Hindlimb muscle (tissue), 1 donor: ENCODE measurements at regions not wholly inside any gene's neighbourhood (a gene's known extent, or its start where the extent isn't known, plus 50 kb on each side); places are given as distances from the start of the nearest gene placed in this dataset.
"Not testable (repeated sequence)": the region's sequence is repeated elsewhere in the genome, so short reads cannot be mapped to it uniquely, and the experiment has no call there.

ENCODE experiments used
- DNase-seq: peaks from one replicate; pipeline ENCODE4 v3.0.0-alpha.2; 2013

DNA sequence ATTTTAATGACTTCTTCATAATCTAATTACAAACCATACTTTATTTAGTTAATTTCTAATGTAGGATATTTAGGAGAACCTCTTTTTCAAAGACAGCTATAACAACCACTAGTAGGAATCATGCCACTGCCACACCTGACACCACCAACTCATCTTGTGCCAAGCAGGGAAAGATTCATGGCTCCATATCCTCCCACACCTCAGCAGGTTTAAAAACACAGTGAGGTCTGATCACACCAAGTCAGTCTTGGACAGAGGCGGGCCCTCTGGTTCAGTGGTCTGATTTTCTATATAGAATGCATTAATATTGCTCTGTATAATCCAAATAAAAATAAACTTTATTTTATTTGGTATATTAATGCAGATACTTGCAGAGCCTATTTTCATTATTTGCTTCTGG, 227.7 kb upstream of the TTC29 start:
- DNase-seq, result no peak

DNA sequence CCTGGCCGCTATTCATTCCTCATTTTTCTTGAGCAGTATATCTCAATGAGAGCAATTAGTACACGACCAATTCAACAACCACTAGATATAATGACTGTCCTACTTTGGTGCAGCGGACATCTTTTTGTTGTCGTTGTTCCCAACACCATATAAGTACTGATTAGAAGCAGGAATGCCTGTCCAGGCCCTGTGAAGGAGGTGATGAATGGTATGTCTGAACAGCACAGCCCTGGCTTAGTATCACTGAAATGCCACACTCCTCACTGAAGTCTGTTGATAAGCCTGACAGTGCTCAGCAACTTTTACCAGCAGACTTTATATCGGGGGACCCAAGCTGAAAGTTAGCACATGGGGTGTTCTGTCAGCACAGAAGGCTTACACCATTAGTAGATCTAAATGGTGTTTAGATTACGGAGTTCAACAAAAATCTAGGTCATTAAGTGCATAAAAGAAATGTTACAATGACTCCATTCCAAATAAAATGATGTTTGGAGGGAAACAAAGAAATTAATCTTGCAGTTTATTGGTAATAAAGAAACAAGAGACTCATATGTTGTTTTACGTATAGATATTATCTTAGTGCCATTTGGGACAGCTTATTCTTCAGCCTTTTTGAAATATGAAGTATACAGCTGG, 228.3 kb upstream of the TTC29 start:
- DNase-seq, result no peak

DNA sequence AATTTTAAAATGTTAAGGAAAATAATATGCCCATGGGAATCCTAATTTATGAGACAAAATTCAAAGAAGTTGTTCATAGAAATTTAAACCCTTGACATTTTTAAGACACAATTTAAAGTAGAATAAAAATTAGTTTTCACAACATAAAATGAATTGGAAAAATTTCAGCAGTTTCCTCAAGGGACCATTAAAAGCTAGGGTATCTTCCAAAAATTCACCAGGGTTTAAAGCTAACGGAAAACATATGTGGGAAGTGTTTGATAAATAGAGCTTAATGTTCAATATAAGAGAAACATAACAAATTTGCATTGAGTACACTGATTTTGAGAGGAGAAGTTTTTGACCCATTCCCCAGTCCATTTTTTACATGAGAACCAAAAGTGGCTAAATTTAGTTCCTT, 228.9 kb upstream of the TTC29 start:
- no peak for DNase-seq

DNA sequence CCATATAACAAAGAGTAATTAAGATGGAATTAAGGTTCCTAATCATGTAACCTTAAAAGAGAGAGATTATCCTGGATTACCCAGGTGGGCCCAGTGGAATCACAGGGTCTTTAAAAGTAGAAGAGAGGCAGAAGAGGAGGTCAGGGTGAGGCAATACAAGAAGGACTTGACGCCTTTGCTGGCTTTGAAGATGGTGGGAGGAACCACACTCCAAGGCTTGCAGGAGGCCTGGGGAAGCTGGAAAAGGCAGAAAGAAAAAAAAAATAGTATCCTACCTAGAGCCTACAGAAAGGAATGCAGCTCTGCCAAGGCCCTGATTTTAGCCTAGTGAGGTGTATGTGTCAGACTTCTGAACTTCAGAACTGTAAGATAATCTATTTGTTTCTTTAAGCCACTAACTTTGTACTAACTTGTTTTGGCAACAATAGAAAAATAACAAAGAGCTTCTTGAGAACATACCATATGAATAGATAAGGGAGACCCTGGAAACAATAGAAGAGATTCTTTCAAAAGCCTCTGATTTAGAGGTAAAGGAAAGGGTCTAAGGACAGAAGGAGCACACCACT, 229.9 kb upstream of the TTC29 start:
- no peak for DNase-seq

DNA sequence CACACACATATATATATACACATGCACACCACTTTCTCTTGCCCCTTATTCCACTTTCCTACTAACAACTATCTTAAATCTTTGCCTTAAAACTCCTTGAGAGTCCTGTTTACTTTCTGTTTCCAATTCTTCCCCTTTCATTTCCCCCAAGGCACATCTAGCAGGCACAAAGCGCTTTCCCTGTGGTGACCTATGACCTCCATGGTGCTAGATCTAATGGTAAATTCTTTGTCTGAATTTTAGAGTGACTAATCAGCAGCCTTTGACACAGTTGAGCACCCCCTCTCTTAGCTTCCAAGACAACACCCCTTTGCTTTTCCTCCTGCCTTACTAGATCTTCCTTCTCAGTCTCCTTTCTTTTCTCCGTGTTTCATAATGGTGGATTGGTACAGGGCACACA, 236.4 kb upstream of the TTC29 start:
- no peak for DNase-seq

DNA sequence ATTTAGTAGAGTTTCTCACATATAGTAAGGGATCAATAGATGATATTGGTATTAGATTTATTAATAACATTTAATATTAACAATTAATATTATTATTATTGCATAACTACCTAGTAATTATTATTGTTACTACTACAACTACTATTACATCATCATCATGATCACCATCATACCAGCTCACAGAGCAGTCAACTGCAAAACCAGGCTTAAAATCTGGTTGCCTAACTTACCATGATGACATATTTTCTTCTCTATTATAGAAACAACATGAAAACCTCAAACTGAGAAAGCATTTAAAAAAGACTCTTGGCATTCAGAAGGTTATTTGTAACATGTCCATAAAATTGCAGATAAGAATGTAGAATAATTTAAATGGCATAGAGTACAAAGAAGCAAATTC, 247.0 kb upstream of the TTC29 start:
- no peak for DNase-seq

DNA sequence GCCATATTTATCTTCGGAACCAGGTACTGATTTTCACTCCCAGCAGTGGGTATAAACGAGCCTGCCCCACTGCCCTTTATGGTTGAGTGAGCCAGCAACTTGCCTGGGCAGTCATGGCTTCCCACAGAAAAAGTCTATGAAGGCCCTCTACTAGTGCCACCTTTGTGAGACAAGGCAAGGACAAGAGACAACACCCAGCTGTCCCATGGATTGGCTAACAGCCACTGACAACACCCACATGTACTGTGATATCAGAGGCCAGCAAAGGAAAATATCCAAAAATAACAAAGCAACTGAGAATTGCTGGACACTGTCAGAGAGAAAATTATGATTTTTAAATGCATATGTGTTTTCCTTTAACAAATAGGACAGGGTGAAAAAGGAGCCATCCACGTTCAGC, 248.4 kb upstream of the TTC29 start:
- no peak for DNase-seq

DNA sequence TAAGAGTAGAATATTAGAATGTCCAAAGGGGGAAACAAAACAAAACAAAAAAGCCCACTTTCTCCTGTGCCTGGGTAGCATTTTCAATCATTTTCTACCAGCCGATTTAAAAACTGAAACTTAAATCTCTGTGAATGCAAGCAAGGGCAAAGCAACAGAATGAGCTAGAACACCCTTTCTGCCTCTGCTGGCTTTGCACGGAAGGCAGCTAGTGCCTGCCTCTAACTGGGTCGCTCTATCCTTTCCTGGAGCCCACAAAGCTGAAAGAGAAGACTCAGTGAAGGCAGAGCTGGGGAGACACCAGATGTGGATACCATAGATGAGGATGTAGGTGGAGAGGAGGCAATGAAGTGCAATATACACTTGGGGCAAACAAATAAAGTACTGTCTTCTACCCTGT, 248.9 kb upstream of the TTC29 start:
- DNase-seq, result no peak

DNA sequence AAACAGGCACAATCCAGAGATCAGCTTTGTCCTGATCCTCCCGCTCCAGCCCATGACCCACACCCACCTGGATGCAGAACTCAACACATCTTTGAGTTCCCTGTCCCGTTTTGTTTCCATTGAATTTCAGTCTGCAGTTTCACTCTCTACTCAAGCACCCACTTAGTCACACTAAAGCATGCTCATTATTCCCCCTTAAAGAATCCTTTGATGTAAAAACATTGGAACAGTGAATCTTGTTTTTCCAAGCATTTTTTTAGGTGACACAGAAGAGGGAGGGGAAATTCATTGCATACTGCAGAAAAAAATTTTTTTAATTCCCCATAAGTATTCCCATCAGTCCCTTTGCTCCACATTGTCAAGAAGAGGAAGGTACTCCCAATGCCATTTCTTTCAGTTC, 249.7 kb upstream of the TTC29 start:
- DNase-seq, result no peak

DNA sequence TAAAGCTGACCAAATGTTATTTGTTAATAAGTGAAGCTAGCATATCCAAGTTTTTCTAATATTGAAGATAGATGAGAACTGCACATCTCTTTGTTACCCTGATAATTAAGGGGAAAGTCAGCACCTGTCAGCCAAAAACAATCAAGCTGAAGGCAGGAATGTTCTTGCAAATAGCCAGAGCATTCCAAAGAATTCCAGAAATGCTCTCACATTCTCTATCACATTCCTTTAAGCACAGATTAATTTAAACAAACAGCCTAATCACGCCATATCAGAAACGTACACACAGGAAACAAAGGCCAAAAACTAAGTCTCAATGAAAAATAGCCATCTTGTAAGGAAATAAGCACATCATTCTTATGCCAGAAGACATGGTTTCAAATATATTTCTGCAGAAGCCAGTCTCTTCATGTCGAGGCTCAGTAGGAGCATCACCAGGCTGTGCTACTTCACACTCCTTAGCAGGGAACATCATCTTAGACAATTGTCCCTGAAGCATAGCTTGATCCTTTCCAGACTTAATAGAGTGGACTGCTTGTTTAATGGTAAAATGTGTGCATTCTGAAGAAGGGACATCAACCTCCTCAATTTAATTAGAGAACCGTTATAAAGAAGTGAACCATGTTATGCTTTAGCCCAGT, 252.9 kb upstream of the TTC29 start:
- DNase-seq, result no peak

DNA sequence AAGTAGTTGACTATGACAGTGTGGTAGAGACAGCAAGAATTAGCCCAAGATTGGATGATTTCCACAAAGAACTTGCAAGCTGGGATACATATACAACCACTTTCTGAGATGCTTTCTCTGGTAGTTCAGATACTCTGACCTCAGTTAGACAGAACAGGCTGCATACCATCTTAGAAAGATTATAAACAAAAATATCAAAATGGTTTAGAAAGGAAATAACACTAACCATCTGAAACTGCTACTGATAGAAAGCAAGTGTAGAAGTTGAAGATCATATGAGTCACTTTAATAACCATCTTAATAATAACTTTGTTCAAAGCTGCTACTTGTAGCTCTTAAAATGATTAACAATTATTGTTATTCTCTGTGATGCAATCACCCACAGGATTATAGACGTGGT, 255.4 kb upstream of the TTC29 start:
- no peak for DNase-seq

DNA sequence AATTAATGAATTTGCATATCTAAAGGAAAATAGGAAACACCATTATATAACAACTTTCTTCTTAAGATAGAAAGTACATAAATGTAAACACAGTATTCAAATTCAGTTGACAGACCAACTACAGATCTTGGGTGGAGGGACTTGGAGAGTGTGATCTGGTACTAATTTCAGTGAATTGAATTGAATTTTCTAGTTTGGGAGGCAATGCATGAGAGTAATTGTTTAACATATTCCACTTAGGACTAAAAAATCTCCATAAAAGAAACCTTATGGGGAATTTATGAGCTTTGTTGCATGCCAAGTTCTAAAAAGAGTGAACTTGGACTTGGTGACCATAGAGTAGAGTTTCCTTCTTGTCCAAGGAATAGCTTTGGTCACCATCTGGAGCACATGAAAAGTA, 261.1 kb upstream of the TTC29 start:
- no peak for DNase-seq

DNA sequence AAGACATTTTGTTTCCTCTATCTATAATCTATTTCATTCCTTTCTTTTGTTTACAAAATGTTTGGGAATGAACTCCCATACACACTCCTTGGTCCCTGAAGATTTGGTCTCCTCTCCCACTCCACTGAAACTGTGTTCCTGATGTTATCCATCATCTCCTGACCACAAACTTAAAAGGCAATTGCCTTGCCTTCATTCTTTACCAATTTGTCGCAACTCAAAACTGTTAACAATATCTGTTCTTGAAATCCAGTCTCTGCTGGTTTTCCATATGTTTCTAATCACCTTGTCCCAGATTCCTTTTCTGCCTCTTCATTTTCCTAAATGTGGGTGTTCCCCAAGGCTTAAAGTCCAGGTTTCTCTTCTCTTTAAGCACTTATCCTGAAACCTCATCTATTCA, 262.2 kb upstream of the TTC29 start:
- no peak for DNase-seq

DNA sequence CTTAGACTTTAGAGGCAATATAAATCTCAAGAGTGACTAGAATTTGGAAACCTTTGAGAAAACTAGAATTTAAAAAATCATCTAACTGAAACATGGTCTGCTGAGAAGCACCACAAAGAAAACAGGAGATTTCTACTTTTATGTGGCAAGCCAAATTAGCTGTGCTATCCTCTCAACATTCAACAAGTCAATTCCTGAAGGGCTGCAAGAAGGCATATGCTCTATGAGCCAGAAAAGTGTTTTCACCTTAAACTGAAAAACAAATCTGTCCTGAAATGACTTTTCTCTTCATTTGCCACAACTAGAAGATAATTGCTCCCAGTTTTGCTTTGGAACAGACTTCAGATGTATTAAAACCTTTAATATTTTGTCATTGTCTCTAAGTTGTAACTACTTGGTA, 263.2 kb upstream of the EDNRA start:
- DNase-seq, result no peak

DNA sequence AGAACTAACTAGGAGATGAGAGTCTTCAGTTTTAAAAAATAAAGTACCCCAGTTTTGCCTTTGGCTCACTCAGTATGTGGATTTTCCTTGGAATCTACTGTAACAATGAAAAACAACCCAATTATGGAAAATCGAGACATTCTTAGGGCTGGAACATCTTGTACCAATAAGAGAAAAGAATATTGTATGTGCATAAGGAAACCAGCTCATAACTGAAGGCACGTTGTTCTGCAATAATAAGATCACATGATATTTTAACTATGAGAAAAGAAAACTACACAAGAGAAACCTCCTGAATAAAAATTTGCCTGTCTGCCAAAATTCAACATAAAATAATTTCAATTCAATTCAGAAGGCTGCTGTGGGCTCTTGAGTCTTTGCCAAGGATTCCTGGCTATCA, 261.8 kb upstream of the EDNRA start:
- no peak for DNase-seq

DNA sequence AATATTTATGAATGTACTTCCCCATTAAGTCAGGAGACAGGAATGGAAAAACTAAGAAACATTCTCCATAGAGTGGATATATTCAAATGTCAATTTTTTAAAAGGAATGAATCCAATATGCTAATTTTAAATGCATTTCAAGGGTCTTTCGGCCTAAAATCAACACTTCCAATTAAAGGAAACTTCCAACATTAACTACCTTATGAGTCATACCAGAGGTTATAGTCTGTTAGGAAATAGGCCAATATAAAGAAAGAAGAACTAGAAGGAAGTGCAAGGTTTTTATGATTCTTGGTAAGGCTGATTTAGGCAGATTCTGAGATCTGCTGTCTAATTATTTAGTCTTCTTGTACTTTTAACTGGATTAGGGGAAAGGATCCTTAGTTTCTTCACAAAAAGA, 260.1 kb upstream of the EDNRA start:
- no peak for DNase-seq

DNA sequence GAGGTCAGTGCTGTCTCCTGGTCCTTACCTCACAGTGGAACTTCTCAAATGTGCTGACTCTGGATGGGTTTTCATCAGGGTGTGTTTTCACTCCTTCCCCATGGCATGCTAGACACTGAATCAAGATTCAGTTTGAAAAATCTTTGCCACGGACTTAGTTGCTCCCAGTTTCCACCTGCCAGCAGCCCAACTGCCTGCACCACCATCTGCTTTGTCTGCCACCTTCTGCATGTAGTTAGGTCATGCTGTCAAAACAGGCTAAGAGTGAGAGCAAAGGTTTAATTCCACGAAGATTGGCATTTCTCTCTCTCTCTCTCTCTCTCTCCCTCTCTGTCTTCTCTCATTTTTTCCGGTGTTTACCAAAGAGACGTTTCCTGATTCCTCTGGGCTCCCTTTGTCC, 258.0 kb upstream of the EDNRA start:
- no peak for DNase-seq

DNA sequence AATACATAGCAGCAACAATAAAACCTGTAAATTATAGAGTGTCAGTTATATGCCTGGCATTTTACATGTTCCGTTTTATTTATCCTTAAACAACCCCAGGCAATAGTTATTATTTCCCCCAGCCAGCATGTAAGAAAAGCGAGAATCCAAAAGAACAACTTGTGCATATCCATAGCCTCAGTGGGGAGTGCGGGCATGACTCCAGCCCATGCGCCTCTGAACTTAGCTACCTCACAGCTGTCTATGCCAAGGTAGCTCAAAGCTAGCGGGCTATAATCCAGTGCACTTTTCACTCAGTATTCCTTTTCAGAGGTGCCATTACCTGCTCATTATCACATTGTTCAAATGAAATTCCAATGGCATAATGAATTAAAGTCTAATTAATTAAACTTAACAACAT, 257.3 kb upstream of the EDNRA start:
- DNase-seq, result no peak

DNA sequence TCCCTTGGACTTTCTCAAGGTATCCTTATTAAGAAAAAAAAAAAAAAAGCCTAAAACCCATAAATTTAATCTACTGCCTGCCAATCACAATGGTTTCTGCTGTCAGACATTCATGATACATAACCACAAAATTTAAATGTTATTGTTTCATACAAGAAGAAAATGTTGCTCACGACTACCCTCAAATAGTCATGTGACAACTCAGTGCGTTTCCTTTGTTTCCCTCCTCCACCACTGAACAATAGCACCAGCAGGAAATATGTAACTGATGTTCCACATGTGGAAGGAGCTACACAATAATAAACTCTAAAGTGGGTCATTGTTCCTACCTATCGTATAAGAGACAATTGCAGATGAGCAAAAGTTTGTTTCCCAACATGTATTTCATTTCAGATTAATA, 244.1 kb upstream of the EDNRA start:
- DNase-seq, result no peak

DNA sequence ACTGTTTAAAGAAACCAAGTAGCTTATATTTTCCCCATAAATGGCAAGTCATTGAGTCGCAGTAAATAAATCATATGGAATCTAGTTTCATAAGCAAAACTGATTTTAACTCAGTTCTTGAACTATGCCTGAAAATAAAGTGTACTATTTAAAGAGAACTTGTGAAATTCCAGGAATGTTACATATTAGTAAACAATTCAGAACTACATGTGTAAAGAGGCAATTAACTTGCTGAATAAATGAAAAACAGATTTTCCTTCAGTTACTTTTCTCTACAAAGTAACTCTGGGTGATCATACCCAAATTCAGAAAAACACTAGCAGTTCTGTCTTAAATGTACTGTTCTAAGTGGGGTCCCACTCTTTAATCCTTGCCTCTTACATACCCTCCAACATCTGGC, 236.1 kb upstream of the EDNRA start:
- no peak for DNase-seq

DNA sequence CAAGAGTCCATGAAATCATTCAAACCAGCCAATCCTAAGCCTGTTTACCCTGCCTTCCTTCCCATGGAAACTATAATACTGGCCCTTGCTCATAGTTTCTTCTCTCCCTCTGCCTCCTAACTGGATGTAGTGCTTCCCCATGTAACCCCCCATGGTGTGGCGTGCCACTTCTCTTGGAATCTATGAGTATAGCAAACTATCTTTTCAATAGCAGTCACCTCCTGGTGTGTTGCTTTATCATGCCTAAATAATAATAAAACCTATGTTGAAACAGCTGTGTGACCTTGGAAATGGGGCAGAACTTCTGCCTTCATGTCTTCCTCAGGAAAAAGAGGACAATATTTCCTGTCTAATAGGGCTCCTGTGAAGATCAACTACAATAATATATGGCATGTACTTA, 234.8 kb upstream of the EDNRA start:
- DNase-seq, result no peak

DNA sequence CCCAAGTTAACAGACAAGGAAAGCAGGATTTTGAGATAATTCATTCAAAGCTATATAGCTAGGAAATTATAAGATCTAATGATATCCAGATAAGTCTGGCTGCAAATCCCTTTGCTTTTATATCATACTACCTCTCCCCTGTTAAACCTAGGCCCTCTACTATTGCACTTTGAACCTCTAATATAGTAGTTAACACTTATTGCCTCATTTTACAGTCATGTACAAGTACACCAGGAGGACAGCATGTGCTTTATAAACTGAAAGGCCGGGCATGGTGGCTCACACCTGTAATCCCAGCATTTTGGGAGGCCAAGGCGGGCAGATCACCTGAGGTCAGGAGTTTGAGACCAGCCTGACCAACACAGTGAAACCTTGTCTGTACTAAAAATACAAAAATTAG, 234.4 kb upstream of the EDNRA start:
- DNase-seq, result not testable (repeated sequence)

DNA sequence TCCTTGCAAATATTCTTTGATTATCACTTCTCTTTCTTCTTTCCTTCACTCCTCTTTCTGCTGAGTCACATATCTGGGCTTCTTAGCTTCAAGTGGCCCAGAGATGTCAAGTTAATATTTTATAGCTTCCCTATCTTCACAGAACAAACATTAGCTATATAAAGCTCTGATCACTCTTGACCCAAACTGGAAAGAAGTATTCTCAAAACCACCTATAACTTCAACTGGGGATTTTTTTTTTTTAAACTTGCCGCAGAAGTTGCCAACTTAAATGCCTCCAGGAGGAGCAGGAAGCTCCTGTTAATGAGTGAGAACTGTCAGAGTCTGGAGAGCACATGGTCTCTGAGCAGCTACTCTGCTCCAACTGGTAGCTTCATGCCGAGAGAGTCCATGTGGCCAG, 233.3 kb upstream of the EDNRA start:
- DNase-seq, result no peak

DNA sequence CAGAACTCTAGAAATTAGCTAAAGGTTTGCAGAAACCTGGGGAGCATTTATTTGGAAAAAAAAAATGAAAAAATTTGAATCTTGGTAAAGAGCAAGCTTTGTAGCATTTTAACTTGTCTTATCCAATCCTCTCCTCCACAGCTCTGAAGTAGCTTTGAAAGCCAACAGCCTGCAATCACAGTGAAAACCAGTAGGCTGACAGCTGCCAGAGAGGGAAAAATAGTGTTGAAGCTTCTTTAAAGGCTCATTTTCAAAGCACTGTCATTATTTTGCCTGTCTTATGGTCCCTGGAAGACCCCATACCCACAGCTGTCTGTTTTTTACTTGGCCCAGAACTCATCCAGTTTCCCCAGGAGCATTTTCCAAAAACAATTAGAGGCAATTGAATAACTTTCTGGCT, 230.8 kb upstream of the EDNRA start:
- no peak for DNase-seq

DNA sequence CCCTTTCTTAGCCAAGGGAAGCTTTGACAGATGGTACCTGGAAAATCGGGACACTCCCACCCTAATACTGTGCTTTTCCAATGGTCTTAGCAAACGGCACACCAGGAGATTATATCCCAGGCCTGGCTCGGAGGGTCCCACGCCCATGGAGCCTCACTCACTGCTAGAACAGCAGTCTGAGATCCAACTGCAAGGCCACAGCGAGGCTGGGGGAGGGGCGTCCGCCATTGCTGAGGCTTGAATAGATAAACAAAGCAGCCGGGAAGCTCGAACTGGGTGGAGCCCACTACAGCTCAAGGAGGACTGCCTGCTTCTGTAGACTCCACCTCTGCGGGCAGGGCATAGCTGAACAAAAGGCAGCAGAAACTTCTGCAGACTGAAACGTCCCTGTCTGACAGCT, 225.6 kb upstream of the EDNRA start:
- DNase-seq, result not testable (repeated sequence)
